IPS-18a (cell line): ENCODE measurements at regions not wholly inside any gene's neighbourhood (a gene's known extent, or its start where the extent isn't known, plus 50 kb on each side); places are given as distances from the start of the nearest gene placed in this dataset.
"Not testable (repeated sequence)": the region's sequence is repeated elsewhere in the genome, so short reads cannot be mapped to it uniquely, and the experiment has no call there.

Experiments
- H3K27ac ChIP-seq: one replicate; pipeline ENCODE4 v1.5.1; 2013; ENCODE audit warnings: low read length
- H3K27me3 ChIP-seq: one replicate; pipeline ENCODE4 v1.6.1; 2013; ENCODE audit warnings: mild to moderate bottlenecking, low read length; ENCODE audit not compliant: control insufficient read depth, insufficient read depth
- H3K36me3 ChIP-seq: one replicate; pipeline ENCODE4 v1.6.1; 2013; ENCODE audit warnings: low read depth, low read length; ENCODE audit not compliant: control insufficient read depth
- H3K4me1 ChIP-seq: one replicate; pipeline ENCODE4 v1.6.1; 2013; ENCODE audit warnings: low read depth, low read length; ENCODE audit not compliant: control insufficient read depth
- H3K4me3 ChIP-seq: one replicate; pipeline ENCODE4 v1.5.1; 2013; ENCODE audit warnings: low read length
- H3K9ac ChIP-seq: one replicate; pipeline ENCODE4 v1.6.1; 2013; ENCODE audit warnings: mild to moderate bottlenecking, low read length, moderate library complexity
- H3K9me3 ChIP-seq: one replicate; pipeline ENCODE4 v1.6.1; 2013; ENCODE audit warnings: low read depth, low read length; ENCODE audit not compliant: control insufficient read depth

DNA sequence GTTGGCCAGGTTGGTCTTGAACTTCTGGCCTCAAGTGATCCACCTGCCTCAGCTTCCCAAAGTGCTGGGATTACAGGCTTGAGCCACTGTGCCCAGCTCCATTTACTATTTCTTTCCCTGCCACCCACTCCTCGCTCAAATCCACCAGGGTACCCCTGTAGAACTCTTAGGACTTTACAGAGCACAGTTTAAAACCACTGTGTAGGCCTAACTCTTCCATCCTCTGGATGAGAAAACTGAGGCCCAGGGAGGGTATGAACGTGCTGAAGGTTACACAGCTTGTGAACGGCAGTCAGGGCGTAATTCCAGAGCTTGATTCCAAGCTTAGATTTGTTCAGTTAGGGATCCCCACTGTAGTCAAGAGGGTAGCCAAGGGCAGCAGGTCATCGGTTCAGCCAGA, 309.1 kb downstream of the GOLGA6L6 start:
- H3K27ac ChIP-seq, H3K9ac ChIP-seq, H3K4me3 ChIP-seq, H3K27me3 ChIP-seq, H3K4me1 ChIP-seq, H3K36me3 ChIP-seq: not testable (repeated sequence)
- H3K9me3 ChIP-seq, result peaks cover 10% of the 10 kb centered on the region

DNA sequence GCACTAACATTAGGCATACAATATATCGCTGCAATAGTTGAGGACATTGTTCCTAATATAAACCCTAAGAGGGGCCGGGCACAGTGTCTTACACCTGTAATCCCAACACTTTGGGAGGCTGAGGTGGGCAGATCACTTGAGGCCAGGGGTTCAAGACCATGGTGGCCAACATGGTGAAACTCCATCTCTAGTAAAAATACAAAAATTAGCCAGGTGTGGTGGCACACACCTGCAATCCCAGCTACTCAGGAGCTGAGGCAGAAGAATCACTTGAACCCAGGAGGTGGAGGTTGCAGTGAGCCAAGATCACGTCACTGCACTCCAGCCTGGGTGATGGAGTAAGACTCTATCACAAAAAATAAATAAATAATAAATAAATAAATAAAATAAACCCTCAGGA, 310.9 kb downstream of the GOLGA6L6 start:
- H3K9me3 ChIP-seq, result peaks cover 13% of the 10 kb centered on the region
- H3K4me1 ChIP-seq, H3K9ac ChIP-seq, H3K4me3 ChIP-seq, H3K27me3 ChIP-seq, H3K36me3 ChIP-seq, H3K27ac ChIP-seq: not testable (repeated sequence)

DNA sequence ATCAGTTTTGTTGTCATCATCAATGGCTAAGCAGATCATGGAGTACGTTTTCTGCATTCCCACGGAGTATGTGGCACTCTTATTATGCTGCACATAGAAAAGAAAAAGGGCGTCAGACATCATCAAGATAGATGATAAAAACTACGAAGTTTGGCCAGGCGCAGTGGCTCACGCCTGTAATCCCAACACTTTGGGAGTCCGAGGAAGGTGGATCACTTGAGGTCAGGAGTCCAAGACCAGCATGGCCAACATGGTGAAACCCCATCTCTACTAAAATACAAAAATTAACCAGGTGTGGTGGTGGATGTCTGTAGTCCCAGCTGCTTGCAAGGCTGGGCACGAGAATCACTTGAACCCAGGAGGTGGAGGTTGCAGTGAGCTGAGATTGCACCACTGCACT, 312.8 kb downstream of the GOLGA6L6 start:
- H3K4me3 ChIP-seq, H3K4me1 ChIP-seq, H3K9ac ChIP-seq, H3K27ac ChIP-seq, H3K36me3 ChIP-seq, H3K27me3 ChIP-seq: not testable (repeated sequence)
- peaks cover 18% of the 10 kb centered on the region for H3K9me3 ChIP-seq

DNA sequence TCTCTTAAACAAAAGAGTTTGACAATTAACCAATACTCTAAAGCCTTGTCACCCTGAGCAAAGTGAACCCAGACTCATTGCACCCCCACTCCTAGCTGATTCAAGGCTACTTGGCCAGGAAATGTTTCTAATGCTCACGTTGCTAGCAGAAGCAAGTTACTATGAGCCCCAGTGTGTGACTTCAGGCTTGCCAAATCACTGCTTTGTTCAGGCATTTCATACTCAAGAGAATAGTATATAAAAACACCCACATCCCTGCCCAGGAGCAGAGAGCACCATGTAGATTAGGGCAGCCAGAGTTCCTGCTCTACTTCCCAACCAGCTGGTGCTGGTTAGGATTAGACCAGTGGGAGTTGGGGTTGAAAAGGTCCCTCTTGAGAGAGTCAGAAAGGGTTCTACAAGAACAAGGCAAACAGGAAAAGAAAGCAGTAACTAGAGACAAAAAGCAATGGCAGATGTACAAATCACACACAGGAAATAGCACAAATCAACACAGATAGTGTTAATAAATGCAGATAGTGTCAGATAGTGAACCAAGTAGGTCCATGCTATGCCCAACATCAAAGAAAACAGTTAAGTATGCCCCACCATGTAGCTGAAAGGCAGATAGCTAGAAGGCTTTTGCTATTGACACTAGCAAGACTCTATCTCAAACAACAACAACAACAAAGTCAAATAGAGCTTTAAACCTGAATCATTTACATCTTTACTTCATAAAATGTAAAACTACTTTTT, 314.3 kb downstream of the GOLGA6L6 start:
- H3K27ac ChIP-seq, H3K4me1 ChIP-seq, H3K36me3 ChIP-seq: not testable (repeated sequence)

DNA sequence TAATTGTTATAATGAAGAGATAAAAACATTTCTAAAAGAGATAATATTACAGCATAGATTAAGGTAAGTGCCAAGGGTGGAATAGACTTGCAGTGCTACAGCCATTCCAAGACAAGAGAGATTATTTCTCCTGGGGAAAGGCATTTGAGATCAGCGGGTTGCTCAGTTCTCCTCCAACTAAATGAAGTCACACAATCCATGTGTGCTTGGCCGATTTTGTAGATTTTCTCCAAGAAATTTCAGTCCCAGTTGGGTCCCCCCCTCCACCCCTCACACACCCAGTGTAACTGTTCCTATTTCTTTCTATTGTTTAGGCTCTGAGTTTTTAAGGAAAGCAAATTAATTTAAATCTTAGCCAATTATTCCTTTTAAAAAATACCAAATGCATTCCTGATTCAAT, 315.1 kb downstream of the GOLGA6L6 start:
- H3K9me3 ChIP-seq, result peaks cover 25% of the 10 kb centered on the region
- not testable (repeated sequence) for H3K4me1 ChIP-seq, H3K4me3 ChIP-seq, H3K27me3 ChIP-seq, H3K36me3 ChIP-seq, H3K9ac ChIP-seq, H3K27ac ChIP-seq

More for the DNA sequence above, 314.3 kb downstream of the GOLGA6L6 start:
- H3K4me3 ChIP-seq, H3K9ac ChIP-seq, H3K27me3 ChIP-seq: not testable (repeated sequence)
- peaks cover 18% of the 10 kb centered on the region for H3K9me3 ChIP-seq

DNA sequence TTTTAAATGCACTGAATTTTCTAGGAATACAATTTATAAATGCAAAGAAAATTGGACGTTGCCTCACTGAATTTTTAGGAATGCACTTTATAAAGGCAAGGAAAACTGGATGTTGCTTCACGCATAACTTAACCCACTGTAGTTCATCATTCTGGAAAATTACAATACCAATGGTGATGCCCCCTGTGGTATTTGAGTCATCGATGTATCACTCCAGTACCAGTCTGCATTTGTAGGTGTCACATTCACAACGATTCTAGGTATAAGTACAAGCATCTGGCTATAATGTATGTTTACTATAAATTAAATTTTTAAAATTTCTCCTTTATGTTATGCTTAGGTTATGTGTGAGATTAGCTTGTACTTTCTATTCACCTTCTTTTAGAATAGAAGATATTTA, 320.5 kb downstream of the GOLGA6L6 start:
- not testable (repeated sequence) for H3K27ac ChIP-seq, H3K4me3 ChIP-seq, H3K36me3 ChIP-seq, H3K4me1 ChIP-seq, H3K27me3 ChIP-seq, H3K9ac ChIP-seq
- peaks cover 33% of the 10 kb centered on the region for H3K9me3 ChIP-seq

DNA sequence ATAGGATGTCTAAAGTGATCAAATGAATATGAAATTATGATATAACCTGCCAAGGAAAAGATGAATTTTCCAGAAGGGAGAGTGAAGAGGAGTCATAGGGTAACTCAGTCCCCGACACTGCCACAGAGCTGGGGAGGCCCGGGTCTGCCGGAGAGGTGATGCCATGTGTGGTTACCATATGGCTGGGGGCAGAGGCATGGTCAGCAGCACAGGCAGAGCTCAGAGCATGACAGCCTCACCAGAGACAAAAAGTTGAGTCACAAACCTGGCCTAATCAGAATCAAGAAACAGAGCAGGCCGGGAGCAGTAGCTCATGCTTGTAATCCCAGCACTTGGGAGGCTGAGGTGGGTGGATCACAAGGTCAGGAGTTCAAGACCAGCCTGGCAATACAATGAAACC, 322.4 kb downstream of the GOLGA6L6 start:
- H3K9me3 ChIP-seq, result peaks cover 37% of the 10 kb centered on the region
- not testable (repeated sequence) for H3K9ac ChIP-seq, H3K4me3 ChIP-seq, H3K27ac ChIP-seq, H3K4me1 ChIP-seq, H3K27me3 ChIP-seq, H3K36me3 ChIP-seq

DNA sequence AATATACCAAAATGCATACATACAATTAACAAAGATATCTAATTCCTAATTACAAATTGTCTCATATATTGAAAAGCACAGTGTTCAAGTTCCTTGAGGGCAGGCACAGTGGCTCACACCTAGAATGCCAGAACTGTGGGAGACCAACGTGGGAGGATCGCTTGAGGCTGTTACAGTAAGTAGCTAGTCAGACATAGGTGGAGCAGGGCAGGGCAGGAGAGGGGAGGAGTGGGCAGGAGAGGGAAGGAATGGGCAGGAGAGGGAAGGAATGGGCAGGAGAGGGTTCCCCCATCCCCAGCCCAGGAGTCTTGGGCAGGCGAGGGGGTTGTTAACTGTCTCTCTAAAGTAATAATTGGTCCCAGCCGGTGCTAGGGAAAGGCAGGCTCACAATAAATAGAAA, 325.9 kb downstream of the GOLGA6L6 start:
- peaks cover 24% of the 10 kb centered on the region for H3K9me3 ChIP-seq
- not testable (repeated sequence) for H3K9ac ChIP-seq, H3K4me1 ChIP-seq, H3K27me3 ChIP-seq, H3K4me3 ChIP-seq, H3K36me3 ChIP-seq, H3K27ac ChIP-seq

DNA sequence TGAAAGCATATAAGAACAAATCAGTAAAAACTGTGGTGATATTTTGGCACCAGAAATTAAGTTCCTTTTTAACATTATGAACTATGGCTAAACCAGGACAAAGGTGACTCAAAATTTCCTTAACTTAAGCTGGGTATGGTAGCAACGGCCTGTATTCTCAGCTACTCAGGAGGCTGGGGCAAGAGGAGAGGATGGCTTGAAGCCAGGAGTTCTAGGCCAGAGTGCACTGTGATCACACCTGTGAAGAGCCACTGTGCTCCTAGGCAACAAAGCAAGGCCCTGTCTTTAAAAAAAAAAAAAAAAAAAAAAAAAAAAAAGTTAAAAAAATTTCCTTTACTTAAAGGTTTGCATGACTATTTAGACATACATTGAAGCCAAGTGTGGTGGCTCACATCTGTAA, 327.5 kb downstream of the GOLGA6L6 start:
- H3K27me3 ChIP-seq, H3K4me1 ChIP-seq, H3K27ac ChIP-seq, H3K36me3 ChIP-seq, H3K4me3 ChIP-seq, H3K9ac ChIP-seq: not testable (repeated sequence)
- peaks cover 23% of the 10 kb centered on the region for H3K9me3 ChIP-seq

DNA sequence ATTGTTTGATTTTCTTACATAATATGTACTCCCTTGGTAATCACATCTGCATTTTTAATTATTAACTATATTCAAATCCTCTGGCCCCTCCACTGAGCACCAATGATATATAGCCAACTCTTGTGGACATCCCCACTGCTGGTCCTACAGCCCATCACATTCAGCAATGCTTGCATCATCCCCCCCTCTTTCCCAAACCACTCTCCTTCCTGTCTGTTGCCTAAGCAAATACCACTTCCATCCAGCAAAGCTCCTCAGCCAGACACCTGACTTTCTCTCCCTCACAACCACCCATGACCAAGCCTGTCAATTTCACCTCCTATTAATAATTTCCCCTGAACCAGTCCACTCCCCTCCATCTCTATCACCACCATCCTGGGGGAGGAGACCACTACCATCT, 330.1 kb downstream of the GOLGA6L6 start:
- H3K9me3 ChIP-seq, result peaks cover 29% of the 10 kb centered on the region
- not testable (repeated sequence) for H3K9ac ChIP-seq, H3K27me3 ChIP-seq, H3K4me3 ChIP-seq, H3K36me3 ChIP-seq, H3K4me1 ChIP-seq, H3K27ac ChIP-seq

DNA sequence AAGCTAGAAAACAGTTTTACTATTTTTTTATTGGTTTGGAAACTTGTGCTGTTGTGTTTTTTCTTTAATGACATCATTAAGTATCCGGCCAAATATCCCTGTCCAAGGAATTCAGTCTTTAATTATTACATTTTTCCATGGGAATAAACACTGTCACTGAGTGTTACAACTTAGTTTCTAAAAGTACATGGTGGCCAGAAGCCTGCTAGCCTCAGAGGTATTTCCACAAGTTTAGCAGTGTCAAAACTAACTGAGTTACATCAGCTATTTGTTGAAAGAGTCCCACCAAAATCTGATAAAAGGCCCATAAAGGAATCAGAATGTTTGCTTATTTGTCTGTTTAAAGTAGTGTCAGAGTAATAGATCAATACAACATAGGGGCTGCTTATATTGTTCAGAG, 331.6 kb downstream of the GOLGA6L6 start:
- peaks cover 32% of the 10 kb centered on the region for H3K9me3 ChIP-seq
- not testable (repeated sequence) for H3K27me3 ChIP-seq, H3K9ac ChIP-seq, H3K4me1 ChIP-seq, H3K36me3 ChIP-seq, H3K4me3 ChIP-seq, H3K27ac ChIP-seq

DNA sequence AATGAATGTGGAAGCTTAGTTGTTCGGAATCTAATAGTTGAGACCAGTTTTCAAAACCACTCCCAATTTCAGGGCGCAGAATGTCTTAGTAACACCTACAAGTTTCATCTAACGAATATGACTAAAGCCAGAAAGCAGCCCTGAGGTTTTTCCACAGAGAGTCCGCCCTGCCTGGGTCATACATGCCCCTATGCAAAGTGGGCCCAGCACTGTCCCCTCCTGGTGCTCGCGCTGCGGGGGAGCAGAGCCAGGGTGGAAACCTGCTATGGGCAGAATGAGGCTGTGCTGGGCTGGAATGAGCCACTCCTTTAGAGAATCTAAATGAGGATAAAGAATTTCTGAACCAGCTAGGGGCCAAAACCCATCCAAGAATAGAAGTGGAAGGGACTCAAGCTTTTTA, 334.0 kb downstream of the GOLGA6L6 start:
- H3K27ac ChIP-seq, result not testable (repeated sequence)

More for the DNA sequence above, 334.0 kb downstream of the GOLGA6L6 start:
- H3K4me1 ChIP-seq, H3K36me3 ChIP-seq, H3K9ac ChIP-seq, H3K27me3 ChIP-seq, H3K4me3 ChIP-seq: not testable (repeated sequence)
- peaks cover 32% of the 10 kb centered on the region for H3K9me3 ChIP-seq
